ENCODE measurements at regions not wholly inside any gene's neighbourhood (a gene's known extent, or its start where the extent isn't known, plus 50 kb on each side); places are given as distances from the start of the nearest gene placed in this dataset.

GRCh38 chr6:103791458-103791857, 1068.3 kb downstream of the HACE1 start:
- Histone ChIP-seq H3K27me3 (no peaks in the 10 kb centered on the region), H3K9me3 (replicated peaks in 1 of 3) (no peaks in the 10 kb centered on the region), H3K36me3 (replicated peaks in 1 of 2) (no peaks in the 10 kb centered on the region), H3K4me3 (no peak overlapping the region), H3K4me1 (replicated peaks in 1 of 2) (no peaks in the 10 kb centered on the region), H3K27ac (no peak overlapping the region)
- no peak for TF ChIP-seq POLR2A (IDR thresholded peaks at IDR 0.05)
- TF ChIP-seq CTCF (IDR thresholded peaks at IDR 0.05): no peak
- WGBS, 4 donors: 59 to 71% (median 67%) methylated on average over 2 of the region's 2 CpGs
- intact Hi-C loops (cut with DNase I): no loop called here
- DNase-seq: no peak

GRCh38 chr6:103784117-103784516, 1075.6 kb downstream of the HACE1 start:
- 46 to 55% (median 49%) methylated on average over 2 of the region's 2 CpGs for WGBS, 4 donors
- no peaks in the 10 kb centered on the region for H3K9me3 ChIP-seq (replicated peaks in 1 of 3)
- intact Hi-C loops (cut with DNase I): no loop called here
- H3K27ac ChIP-seq: no peak overlapping the region
- DNase-seq: no peak
- no peaks in the 10 kb centered on the region for H3K36me3 ChIP-seq (replicated peaks in 1 of 2)
- TF ChIP-seq CTCF (IDR thresholded peaks at IDR 0.05) (no peak), POLR2A (IDR thresholded peaks at IDR 0.05) (no peak)
- no peaks in the 10 kb centered on the region for H3K27me3 ChIP-seq
- H3K4me3 ChIP-seq: no peak overlapping the region
- no peaks in the 10 kb centered on the region for H3K4me1 ChIP-seq (replicated peaks in 1 of 2)

- TF ChIP-seq POLR2A (IDR thresholded peaks at IDR 0.05) (no peak), CTCF (IDR thresholded peaks at IDR 0.05) (no peak)
- DNase-seq: peak in 3 of 7 donors; percentile 22 to 47 (median 39)
- no peaks in the 10 kb centered on the region for H3K36me3 ChIP-seq (replicated peaks in 1 of 2)
- intact Hi-C loops (cut with DNase I): no loop called here
- H3K27me3 ChIP-seq: no peaks in the 10 kb centered on the region
- WGBS, 4 donors: 10 to 23% (median 21%) methylated on average over 4 of the region's 4 CpGs
- H3K9me3 ChIP-seq (replicated peaks in 1 of 3): no peaks in the 10 kb centered on the region
- no peak overlapping the region for H3K4me3 ChIP-seq
- no peaks in the 10 kb centered on the region for H3K4me1 ChIP-seq (replicated peaks in 1 of 2)
- H3K27ac ChIP-seq: no peak overlapping the region
Observed at GRCh38 chr6:103783329-103783728, 1076.4 kb downstream of the HACE1 start.

GRCh38 chr6:103769431-103769830, 1090.3 kb downstream of the HACE1 start:
- Histone ChIP-seq H3K4me3 (no peak overlapping the region), H3K27ac (no peak overlapping the region), H3K36me3 (replicated peaks in 1 of 2) (no peaks in the 10 kb centered on the region), H3K27me3 (no peaks in the 10 kb centered on the region), H3K4me1 (replicated peaks in 1 of 2) (no peaks in the 10 kb centered on the region), H3K9me3 (replicated peaks in 1 of 3) (no peaks in the 10 kb centered on the region)
- 81 to 94% (median 87%) methylated on average over 1 of the region's 1 CpG for WGBS, 4 donors
- no peak for DNase-seq
- no peak for TF ChIP-seq POLR2A (IDR thresholded peaks at IDR 0.05)
- TF ChIP-seq CTCF (IDR thresholded peaks at IDR 0.05): no peak
- intact Hi-C loops (cut with DNase I): no loop called here
